Suprapubic skin (tissue), 4 donors: ENCODE measurements at regions not wholly inside any gene's neighbourhood (a gene's known extent, or its start where the extent isn't known, plus 50 kb on each side); places are given as distances from the start of the nearest gene placed in this dataset.

Experiments used
- DNase-seq, 2 donors: peaks; one replicate each; pipeline ENCODE4 v3.0.0-alpha.2; 2019; ENCODE audit warnings: low spot score in 2 of 2
- H3K27ac ChIP-seq: fragments of 200-600 bp; sonication (generic); one replicate; pipeline ENCODE4 v1.5.1; 2019
- H3K27me3 ChIP-seq: fragments of 200-600 bp; sonication (generic); one replicate; pipeline ENCODE4 v1.5.1; 2019
- H3K36me3 ChIP-seq: fragments of 200-600 bp; sonication (generic); one replicate; pipeline ENCODE4 v1.5.1; 2019
- H3K4me1 ChIP-seq: fragments of 200-600 bp; sonication (generic); one replicate; pipeline ENCODE4 v1.5.1; 2019
- H3K4me3 ChIP-seq: fragments of 200-600 bp; sonication (generic); one replicate; pipeline ENCODE4 v1.5.1; 2019; ENCODE audit warnings: mild to moderate bottlenecking
- H3K9me3 ChIP-seq: fragments of 200-600 bp; sonication (generic); one replicate; pipeline ENCODE4 v1.5.1; 2019
- CTCF ChIP-seq, 2 donors: fragments of 200-600 bp in 1 of 2; fragments of 450-650 bp in 1 of 2; sonication (generic) in 1 of 2; IDR thresholded peaks; one replicate each; pipeline ENCODE4 v1.5.1; 2016 to 2019; ENCODE audit warnings: antibody characterized with exemption in 2 of 2, mild to moderate bottlenecking in 1 of 2, moderate library complexity in 1 of 2
- EP300 ChIP-seq: sonication (generic); formaldehyde crosslinking; IDR thresholded peaks from one replicate; pipeline ENCODE4 v1.6.1; 2017; ENCODE audit warnings: antibody characterized with exemption
- POLR2A ChIP-seq, 2 donors: fragments of 450-650 bp; IDR thresholded peaks; one replicate each; pipeline ENCODE4 v1.6.1; 2017; ENCODE audit warnings: antibody characterized with exemption in 2 of 2, mild to moderate bottlenecking in 2 of 2, moderate library complexity in 2 of 2
- POLR2AphosphoS5 ChIP-seq, 3 donors: sonication (generic); formaldehyde crosslinking; IDR thresholded peaks; one replicate each; pipeline ENCODE4 v1.6.1; 2017; ENCODE audit warnings: antibody characterized with exemption in 3 of 3
- WGBS: methylation state at CpG from one replicate; pipeline ENCODE4 v1.1.5; 2018; 5-methylcytosine and 5-hydroxymethylcytosine counted together

GRCh38 chr17:77428020-77428748 is 287.4 kb downstream of the SEC14L1 start:
- TF ChIP-seq POLR2AphosphoS5 (IDR thresholded peaks at IDR 0.05) = no peak
- no peak for TF ChIP-seq POLR2A (IDR thresholded peaks at IDR 0.05)
- TF ChIP-seq EP300 = no peak
- no peak for TF ChIP-seq CTCF (IDR thresholded peaks at IDR 0.05)
- 71% methylated on average over 11 of the region's 13 CpGs for WGBS
- Histone ChIP-seq H3K4me3 (no peak overlapping the region), H3K27me3 (no peaks in the 10 kb centered on the region), H3K36me3 (no peaks in the 10 kb centered on the region), H3K27ac (peak overlapping the region; percentile 77), H3K4me1 (peaks cover 88% of the 10 kb centered on the region), H3K9me3 (no peaks in the 10 kb centered on the region)
- DNase-seq = no peak

- Histone ChIP-seq H3K27ac (no peak overlapping the region), H3K36me3 (no peaks in the 10 kb centered on the region), H3K4me1 (peaks cover 88% of the 10 kb centered on the region), H3K27me3 (no peaks in the 10 kb centered on the region), H3K4me3 (no peak overlapping the region), H3K9me3 (no peaks in the 10 kb centered on the region)
- no peak for DNase-seq
- TF ChIP-seq POLR2A (IDR thresholded peaks at IDR 0.05) (no peak), CTCF (IDR thresholded peaks at IDR 0.05) (no peak), POLR2AphosphoS5 (IDR thresholded peaks at IDR 0.05) (no peak)
- 77% methylated on average over 8 of the region's 16 CpGs for WGBS
Observed at GRCh38 chr17:77428749-77429368, 288.1 kb downstream of the SEC14L1 start.

GRCh38 chr17:77429369-77429968 is 288.7 kb downstream of the SEC14L1 start:
- 55% methylated on average over 13 of the region's 14 CpGs for WGBS
- DNase-seq = no peak
- peaks cover 88% of the 10 kb centered on the region for H3K4me1 ChIP-seq
- TF ChIP-seq POLR2AphosphoS5 (IDR thresholded peaks at IDR 0.05) (no peak), CTCF (IDR thresholded peaks at IDR 0.05) (no peak), POLR2A (IDR thresholded peaks at IDR 0.05) (no peak), EP300 (no peak)
- H3K9me3 ChIP-seq = no peaks in the 10 kb centered on the region
- H3K27me3 ChIP-seq = no peaks in the 10 kb centered on the region
- no peak overlapping the region for H3K4me3 ChIP-seq
- no peaks in the 10 kb centered on the region for H3K36me3 ChIP-seq
- peak overlapping the region; percentile 31 for H3K27ac ChIP-seq

GRCh38 chr17:77429969-77430752 is 289.4 kb downstream of the SEC14L1 start:
- H3K4me1 ChIP-seq = peaks cover 87% of the 10 kb centered on the region
- TF ChIP-seq EP300 (no peak), POLR2AphosphoS5 (IDR thresholded peaks at IDR 0.05) (peak in 2 of 3 donors; percentile 50 to 66), CTCF (IDR thresholded peaks at IDR 0.05) (peak; percentile 63 to 78), POLR2A (IDR thresholded peaks at IDR 0.05) (no peak)
- no peaks in the 10 kb centered on the region for H3K27me3 ChIP-seq
- H3K27ac ChIP-seq = peak overlapping the region; percentile 60
- no peaks in the 10 kb centered on the region for H3K9me3 ChIP-seq
- H3K4me3 ChIP-seq = no peak overlapping the region
- H3K36me3 ChIP-seq = no peaks in the 10 kb centered on the region
- DNase-seq = peak; percentile 93 to 95
- WGBS = 18% methylated on average over 7 of the region's 16 CpGs
